Smooth muscle cell (in vitro differentiated cells): ENCODE measurements at regions not wholly inside any gene's neighbourhood (a gene's known extent, or its start where the extent isn't known, plus 50 kb on each side); places are given as distances from the start of the nearest gene placed in this dataset.

Experiments
- DNase-seq: peaks from one replicate; lab custom pipeline; 2025; ENCODE audit not compliant: unreplicated experiment; lab: John Stamatoyannopoulos, UW
- H2AFZ ChIP-seq: fragments of 200-600 bp; sonication (generic); 2 replicates; pipeline ENCODE4 v1.6.0; 2016; ENCODE audit warnings: antibody characterized with exemption, low read depth, mild to moderate bottlenecking
- H3F3A ChIP-seq: fragments of 200-600 bp; sonication (generic); 2 replicates; pipeline ENCODE4 v1.6.0; 2017; ENCODE audit warnings: antibody characterized with exemption, low read depth
- H3K27ac ChIP-seq: fragments of 200-600 bp; sonication (generic); 2 replicates; pipeline ENCODE4 v1.5.1; 2016; ENCODE audit warnings: low read depth, mild to moderate bottlenecking
- H3K27me3 ChIP-seq: fragments of 200-600 bp; sonication (generic); 2 replicates; pipeline ENCODE4 v1.6.1; 2016; ENCODE audit warnings: low read depth, mild to moderate bottlenecking
- H3K36me3 ChIP-seq: fragments of 200-600 bp; sonication (generic); 2 replicates; pipeline ENCODE4 v1.5.1; 2016; ENCODE audit warnings: low read depth
- H3K4me1 ChIP-seq: fragments of 200-600 bp; sonication (generic); 2 replicates; pipeline ENCODE4 v1.5.1; 2016; ENCODE audit warnings: low read depth
- H3K4me2 ChIP-seq: fragments of 200-600 bp; sonication (generic); 2 replicates; pipeline ENCODE4 v1.6.0; 2016; ENCODE audit warnings: mild to moderate bottlenecking
- H3K4me3 ChIP-seq: fragments of 200-600 bp; sonication (generic); 2 replicates; pipeline ENCODE4 v1.5.1; 2016; ENCODE audit warnings: mild to moderate bottlenecking
- H3K79me2 ChIP-seq: fragments of 200-600 bp; sonication (generic); 2 replicates; pipeline ENCODE4 v1.6.0; 2016; ENCODE audit warnings: low read depth, mild to moderate bottlenecking
- H3K9ac ChIP-seq: fragments of 200-600 bp; sonication (generic); 2 replicates; pipeline ENCODE4 v1.6.0; 2016; ENCODE audit warnings: low read depth
- H3K9me3 ChIP-seq: fragments of 200-600 bp; sonication (generic); replicated peaks from 2 replicates; pipeline ENCODE4 v1.5.1; 2016; ENCODE audit warnings: low read depth
- H4K20me1 ChIP-seq: fragments of 200-600 bp; sonication (generic); 2 replicates; pipeline ENCODE4 v1.6.0; 2016; ENCODE audit warnings: low read depth
- WGBS: methylation state at CpG from one replicate; pipeline ENCODE4 v1.1.7; 2016; ENCODE audit warnings: low lambda C conversion rate; 5-methylcytosine and 5-hydroxymethylcytosine counted together
- TF ChIP-seq, protein P1 (sequence below): fragments of 200-600 bp; sonication (generic); IDR thresholded peaks from 2 replicates; pipeline ENCODE4 v1.5.1; 2017; ENCODE audit warnings: borderline replicate concordance, mild to moderate bottlenecking, antibody characterized with exemption; ENCODE audit not compliant: insufficient read depth, poor library complexity, severe bottlenecking

DNA sequence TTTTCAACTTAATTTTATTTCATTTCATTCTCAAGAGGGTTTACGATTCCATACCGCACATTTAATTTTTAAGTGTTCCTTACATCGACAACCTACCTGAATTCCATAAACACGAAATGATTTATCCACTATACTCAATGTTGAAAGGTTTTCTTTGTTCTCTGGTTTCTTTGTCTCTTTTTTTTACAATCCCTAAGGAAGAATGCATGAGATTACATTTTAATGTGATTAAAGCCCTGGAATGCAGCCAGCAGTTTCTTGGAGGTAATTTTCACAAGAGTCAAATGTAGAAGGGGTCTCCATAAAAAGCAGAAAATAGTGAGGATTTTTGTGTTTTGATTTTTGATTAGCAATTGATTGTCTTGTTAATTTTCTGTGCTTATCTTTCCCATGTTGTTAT is 59.2 kb upstream of the ADCY1 start:
- 79% methylated on average over 4 of the region's 4 CpGs for WGBS
- Histone ChIP-seq H3K27ac (no peak overlapping the region), H3K4me2 (no peak overlapping the region), H3K4me3 (no peak overlapping the region), H3K36me3 (no peaks in the 10 kb centered on the region), H4K20me1 (no peaks in the 10 kb centered on the region), H3K4me1 (no peaks in the 10 kb centered on the region), H3K9me3 (no peaks in the 10 kb centered on the region), H2AFZ (no peak overlapping the region), H3K79me2 (no peaks in the 10 kb centered on the region), H3K9ac (no peak overlapping the region), H3K27me3 (no peaks in the 10 kb centered on the region), H3F3A (no peaks in the 10 kb centered on the region)
- no peak for DNase-seq
- TF ChIP-seq, protein P1, sequence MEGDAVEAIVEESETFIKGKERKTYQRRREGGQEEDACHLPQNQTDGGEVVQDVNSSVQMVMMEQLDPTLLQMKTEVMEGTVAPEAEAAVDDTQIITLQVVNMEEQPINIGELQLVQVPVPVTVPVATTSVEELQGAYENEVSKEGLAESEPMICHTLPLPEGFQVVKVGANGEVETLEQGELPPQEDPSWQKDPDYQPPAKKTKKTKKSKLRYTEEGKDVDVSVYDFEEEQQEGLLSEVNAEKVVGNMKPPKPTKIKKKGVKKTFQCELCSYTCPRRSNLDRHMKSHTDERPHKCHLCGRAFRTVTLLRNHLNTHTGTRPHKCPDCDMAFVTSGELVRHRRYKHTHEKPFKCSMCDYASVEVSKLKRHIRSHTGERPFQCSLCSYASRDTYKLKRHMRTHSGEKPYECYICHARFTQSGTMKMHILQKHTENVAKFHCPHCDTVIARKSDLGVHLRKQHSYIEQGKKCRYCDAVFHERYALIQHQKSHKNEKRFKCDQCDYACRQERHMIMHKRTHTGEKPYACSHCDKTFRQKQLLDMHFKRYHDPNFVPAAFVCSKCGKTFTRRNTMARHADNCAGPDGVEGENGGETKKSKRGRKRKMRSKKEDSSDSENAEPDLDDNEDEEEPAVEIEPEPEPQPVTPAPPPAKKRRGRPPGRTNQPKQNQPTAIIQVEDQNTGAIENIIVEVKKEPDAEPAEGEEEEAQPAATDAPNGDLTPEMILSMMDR, result no peak

DNA sequence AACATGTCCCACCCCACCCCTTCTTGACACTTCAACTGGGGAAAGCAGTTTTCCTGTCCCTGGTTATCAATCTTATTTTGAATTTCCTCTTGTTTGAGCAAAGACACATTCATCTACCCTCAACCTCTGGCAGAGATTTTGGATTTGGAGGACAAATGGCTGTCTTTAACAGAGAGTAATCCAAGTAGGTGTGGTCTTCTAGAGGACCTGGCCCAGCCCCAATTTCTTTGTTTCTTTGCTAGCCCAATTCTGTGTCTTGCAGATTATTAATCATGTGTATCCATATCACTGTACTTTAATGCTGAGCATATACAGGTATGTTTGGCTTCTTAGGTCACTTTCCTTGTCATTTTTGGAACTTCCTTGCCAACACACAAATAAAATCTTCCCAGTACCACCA is 58.8 kb upstream of the ADCY1 start:
- Histone ChIP-seq H3K9me3 (no peaks in the 10 kb centered on the region), H3F3A (no peaks in the 10 kb centered on the region), H4K20me1 (no peaks in the 10 kb centered on the region), H2AFZ (no peak overlapping the region), H3K27me3 (no peaks in the 10 kb centered on the region), H3K4me2 (no peak overlapping the region), H3K4me3 (no peak overlapping the region), H3K4me1 (no peaks in the 10 kb centered on the region), H3K36me3 (no peaks in the 10 kb centered on the region), H3K9ac (no peak overlapping the region), H3K27ac (no peak overlapping the region), H3K79me2 (no peaks in the 10 kb centered on the region)
- no peak for DNase-seq
- TF ChIP-seq, protein P1, result no peak
